SU-DHL-6 (cell line): ENCODE measurements at regions not wholly inside any gene's neighbourhood (a gene's known extent, or its start where the extent isn't known, plus 50 kb on each side); places are given as distances from the start of the nearest gene placed in this dataset.

Experiments
- H2AFZ ChIP-seq: fragments of 200-600 bp; sonication (generic); 2 replicates; pipeline ENCODE4 v1.6.1; 2014; ENCODE audit warnings: low read depth, mild to moderate bottlenecking, moderate library complexity, mixed read lengths, antibody characterized with exemption, low read length; ENCODE audit not compliant: severe bottlenecking
- H3F3A ChIP-seq: fragments of 200-600 bp; shearing (Covaris generic); 2 replicates; pipeline ENCODE4 v1.6.0; 2016; ENCODE audit warnings: antibody characterized with exemption, mild to moderate bottlenecking; ENCODE audit not compliant: insufficient read depth
- H3K27ac ChIP-seq: fragments of 200-600 bp; sonication (generic); 2 replicates; pipeline ENCODE4 v1.5.1; 2016; ENCODE audit warnings: low read depth, mild to moderate bottlenecking, low read length, moderate library complexity, mixed read lengths
- H3K27me3 ChIP-seq: fragments of 200-600 bp; sonication (generic), shearing (Covaris generic); 2 replicates; pipeline ENCODE4 v1.6.0; 2014; ENCODE audit warnings: mild to moderate bottlenecking, low read length
- H3K36me3 ChIP-seq: fragments of 200-600 bp; sonication (generic); 2 replicates; pipeline ENCODE4 v1.6.1; 2014; ENCODE audit warnings: mild to moderate bottlenecking, low read length, mixed read lengths
- H3K4me2 ChIP-seq: fragments of 300-600, 200-600 bp; shearing (Covaris generic), sonication (generic); 2 replicates; pipeline ENCODE4 v1.6.0; 2014; ENCODE audit warnings: low read length, low read depth, mild to moderate bottlenecking; ENCODE audit not compliant: poor library complexity, severe bottlenecking
- H3K4me3 ChIP-seq: fragments of 200-600 bp; sonication (generic); 2 replicates; pipeline ENCODE4 v1.5.1; 2014; ENCODE audit warnings: antibody characterized with exemption, low read length, mild to moderate bottlenecking, mixed read lengths; ENCODE audit not compliant: insufficient read depth, poor library complexity, severe bottlenecking
- H3K79me2 ChIP-seq: fragments of 200-600 bp; sonication (generic); 2 replicates; pipeline ENCODE4 v1.6.1; 2014; ENCODE audit warnings: mild to moderate bottlenecking, low read length, moderate library complexity; ENCODE audit not compliant: insufficient read depth
- H3K9ac ChIP-seq: fragments of 200-600 bp; sonication (generic); 2 replicates; pipeline ENCODE4 v1.7.0; 2014; ENCODE audit warnings: mild to moderate bottlenecking, low read length
- H3K9me2 ChIP-seq: fragments of 200-600 bp; sonication (generic); replicated peaks from 2 replicates; pipeline ENCODE4 v1.6.1; 2014; ENCODE audit warnings: low read length; ENCODE audit not compliant: insufficient read depth
- H3K9me3 ChIP-seq: fragments of 200-600 bp; sonication (generic); 2 replicates; pipeline ENCODE4 v1.6.1; 2014; ENCODE audit warnings: low read length, mixed read lengths; ENCODE audit not compliant: insufficient read depth
- H4K20me1 ChIP-seq: fragments of 200-600 bp; sonication (generic); 2 replicates; pipeline ENCODE4 v1.6.1; 2014; ENCODE audit warnings: low read depth, mild to moderate bottlenecking, antibody characterized with exemption, low read length, moderate library complexity, mixed read lengths
- EZH2phosphoT487 ChIP-seq: fragments of 200-600 bp; sonication (generic), shearing (Covaris generic); conservative IDR thresholded peaks from 2 replicates; pipeline ENCODE4 v1.6.1; 2018; ENCODE audit warnings: mild to moderate bottlenecking, antibody characterized with exemption, low read length, moderate library complexity, mixed read lengths
- TF ChIP-seq, protein P1 (sequence below): fragments of 200-600 bp; sonication (generic); IDR thresholded peaks from one replicate; pipeline ENCODE4 v1.5.1; 2017; ENCODE audit warnings: antibody characterized with exemption, mild to moderate bottlenecking, low read length, moderate library complexity; ENCODE audit not compliant: insufficient read depth, poor library complexity, severe bottlenecking

- H3K9ac ChIP-seq = no peak overlapping the region
- no peak overlapping the region for H2AFZ ChIP-seq
- no peak overlapping the region for H3K4me2 ChIP-seq
- no peak overlapping the region for H3K4me3 ChIP-seq
- TF ChIP-seq EZH2phosphoT487 = no peak
- TF ChIP-seq, protein P1, sequence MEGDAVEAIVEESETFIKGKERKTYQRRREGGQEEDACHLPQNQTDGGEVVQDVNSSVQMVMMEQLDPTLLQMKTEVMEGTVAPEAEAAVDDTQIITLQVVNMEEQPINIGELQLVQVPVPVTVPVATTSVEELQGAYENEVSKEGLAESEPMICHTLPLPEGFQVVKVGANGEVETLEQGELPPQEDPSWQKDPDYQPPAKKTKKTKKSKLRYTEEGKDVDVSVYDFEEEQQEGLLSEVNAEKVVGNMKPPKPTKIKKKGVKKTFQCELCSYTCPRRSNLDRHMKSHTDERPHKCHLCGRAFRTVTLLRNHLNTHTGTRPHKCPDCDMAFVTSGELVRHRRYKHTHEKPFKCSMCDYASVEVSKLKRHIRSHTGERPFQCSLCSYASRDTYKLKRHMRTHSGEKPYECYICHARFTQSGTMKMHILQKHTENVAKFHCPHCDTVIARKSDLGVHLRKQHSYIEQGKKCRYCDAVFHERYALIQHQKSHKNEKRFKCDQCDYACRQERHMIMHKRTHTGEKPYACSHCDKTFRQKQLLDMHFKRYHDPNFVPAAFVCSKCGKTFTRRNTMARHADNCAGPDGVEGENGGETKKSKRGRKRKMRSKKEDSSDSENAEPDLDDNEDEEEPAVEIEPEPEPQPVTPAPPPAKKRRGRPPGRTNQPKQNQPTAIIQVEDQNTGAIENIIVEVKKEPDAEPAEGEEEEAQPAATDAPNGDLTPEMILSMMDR = no peak
- no peaks in the 10 kb centered on the region for H3F3A ChIP-seq
- no peaks in the 10 kb centered on the region for H3K27me3 ChIP-seq
- H3K27ac ChIP-seq = no peak overlapping the region
- no peaks in the 10 kb centered on the region for H3K79me2 ChIP-seq
- H4K20me1 ChIP-seq = no peaks in the 10 kb centered on the region
- H3K36me3 ChIP-seq = no peaks in the 10 kb centered on the region
- H3K9me3 ChIP-seq = no peaks in the 10 kb centered on the region
- no peaks in the 10 kb centered on the region for H3K9me2 ChIP-seq
These were observed 71.9 kb upstream of the PTPRZ1 start for GRCh38 chr7:121800916-121801675.

DNA sequence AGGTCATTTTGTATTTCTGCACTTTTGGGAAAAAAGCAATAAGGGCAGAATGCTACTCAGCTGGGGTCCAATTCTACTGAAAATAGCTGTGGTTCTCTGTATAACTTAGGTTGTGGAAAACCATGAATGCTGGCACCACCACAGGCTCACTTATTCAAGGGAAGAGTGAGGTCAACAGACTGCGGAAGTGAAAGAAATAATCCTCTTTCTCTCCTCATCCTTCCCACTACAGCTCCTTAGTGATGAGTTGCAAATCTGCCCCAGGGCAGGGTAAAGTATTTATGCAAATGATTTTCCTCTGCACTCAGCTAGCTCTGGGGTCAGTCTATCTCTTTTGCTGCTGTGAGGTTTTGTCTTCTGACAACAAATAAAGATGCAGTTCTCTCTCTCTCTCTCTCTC is 74.1 kb upstream of the PTPRZ1 start:
- TF ChIP-seq EZH2phosphoT487 = no peak
- TF ChIP-seq, protein P1 = no peak
- H3F3A ChIP-seq = no peaks in the 10 kb centered on the region
- no peaks in the 10 kb centered on the region for H3K27me3 ChIP-seq
- no peaks in the 10 kb centered on the region for H3K36me3 ChIP-seq
- H3K9me2 ChIP-seq = no peaks in the 10 kb centered on the region
- no peak overlapping the region for H3K27ac ChIP-seq
- H3K9ac ChIP-seq = no peak overlapping the region
- H3K9me3 ChIP-seq = no peaks in the 10 kb centered on the region
- H2AFZ ChIP-seq = no peak overlapping the region
- H3K79me2 ChIP-seq = no peaks in the 10 kb centered on the region
- no peaks in the 10 kb centered on the region for H4K20me1 ChIP-seq
- no peak overlapping the region for H3K4me3 ChIP-seq
- no peak overlapping the region for H3K4me2 ChIP-seq

DNA sequence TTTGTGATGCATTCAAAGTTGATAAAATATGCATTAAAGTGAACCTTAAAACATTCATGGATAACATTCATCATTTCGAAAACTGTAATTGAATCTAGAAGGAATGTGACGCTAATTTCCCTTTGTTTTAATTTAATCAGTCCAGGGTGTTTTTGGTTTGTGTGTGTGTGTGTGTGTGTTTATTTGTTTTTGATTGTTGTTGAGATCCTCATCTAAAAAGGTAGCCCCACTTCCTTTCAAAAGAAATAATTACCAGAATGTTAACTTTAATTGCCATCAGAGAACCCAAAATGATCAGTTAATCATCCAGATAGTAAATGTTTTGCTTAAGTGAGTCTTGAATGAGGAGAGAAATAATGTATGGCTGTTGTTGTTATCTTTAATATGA is 74.5 kb upstream of the PTPRZ1 start:
- H3K4me3 ChIP-seq = no peak overlapping the region
- no peak overlapping the region for H2AFZ ChIP-seq
- no peaks in the 10 kb centered on the region for H3K27me3 ChIP-seq
- H3K9me3 ChIP-seq = no peaks in the 10 kb centered on the region
- no peaks in the 10 kb centered on the region for H3K79me2 ChIP-seq
- no peak overlapping the region for H3K9ac ChIP-seq
- H3F3A ChIP-seq = no peaks in the 10 kb centered on the region
- H3K36me3 ChIP-seq = no peaks in the 10 kb centered on the region
- H4K20me1 ChIP-seq = no peaks in the 10 kb centered on the region
- TF ChIP-seq EZH2phosphoT487 = no peak
- TF ChIP-seq, protein P1 = no peak
- no peaks in the 10 kb centered on the region for H3K9me2 ChIP-seq
- H3K27ac ChIP-seq = no peak overlapping the region
- H3K4me2 ChIP-seq = no peak overlapping the region
